ENCODE measurements at regions not wholly inside any gene's neighbourhood (a gene's known extent, or its start where the extent isn't known, plus 50 kb on each side); places are given as distances from the start of the nearest gene placed in this dataset.

DNA sequence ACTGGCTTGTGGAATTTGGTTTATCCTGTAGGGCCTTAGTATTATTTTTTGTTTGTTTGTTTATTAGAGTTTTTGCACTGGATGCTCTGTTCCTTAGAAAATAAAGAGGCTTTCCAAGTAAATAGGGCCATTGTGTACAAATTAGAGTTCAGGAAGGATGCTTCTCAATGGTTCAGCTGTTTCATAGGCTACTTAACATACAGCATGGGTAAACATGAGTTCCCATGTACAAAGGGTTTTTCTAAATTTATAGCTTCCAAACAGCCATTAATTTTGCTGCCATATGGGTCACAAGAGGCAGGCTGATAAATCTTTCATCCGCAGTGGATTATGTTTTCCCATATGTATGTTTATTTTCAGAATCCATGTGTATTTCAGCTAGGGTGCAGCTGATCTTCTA lies 121.6 kb upstream of the WDR11 start (continued):
- no peak for TF ChIP-seq HSF4 (CRISPR knock-in tag; IDR thresholded peaks at IDR 0.05; ENCODE audit: borderline replicate concordance)
- no peak for TF ChIP-seq SAP30 (IDR thresholded peaks at IDR 0.05; ENCODE audit: borderline replicate concordance, insufficient read depth, low read depth, low read length, poor library complexity, severe bottlenecking)
- no peak for TF ChIP-seq RFX7 (CRISPR knock-in tag; IDR thresholded peaks at IDR 0.05)

DNA sequence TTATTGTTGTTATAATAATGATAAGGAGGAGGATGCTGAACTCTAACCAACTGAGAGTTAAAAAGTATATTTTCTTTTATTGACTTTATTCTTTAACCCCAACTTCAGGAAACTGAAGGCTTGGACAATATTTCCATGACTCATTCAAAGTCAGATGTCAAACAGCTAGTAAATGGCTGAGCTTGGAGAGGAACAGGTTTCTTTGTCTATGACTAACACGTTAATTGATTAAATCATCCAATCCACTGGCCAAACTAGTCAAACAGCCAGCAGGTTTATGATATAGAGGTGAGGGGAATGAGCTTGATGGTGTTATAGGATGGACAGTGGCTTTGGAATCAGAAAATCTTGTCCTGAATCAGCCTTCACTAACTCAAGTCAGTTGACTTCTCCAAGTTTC lies 119.1 kb upstream of the WDR11 start:
- TF ChIP-seq THRAP3 (IDR thresholded peaks at IDR 0.05; ENCODE audit: borderline replicate concordance) (no peak), ZBTB17 (CRISPR knock-in tag; IDR thresholded peaks at IDR 0.05) (no peak), SMARCA4 (IDR thresholded peaks at IDR 0.05) (no peak), ZBED1 (IDR thresholded peaks at IDR 0.05) (no peak)
- TF ChIP-seq, protein P1, sequence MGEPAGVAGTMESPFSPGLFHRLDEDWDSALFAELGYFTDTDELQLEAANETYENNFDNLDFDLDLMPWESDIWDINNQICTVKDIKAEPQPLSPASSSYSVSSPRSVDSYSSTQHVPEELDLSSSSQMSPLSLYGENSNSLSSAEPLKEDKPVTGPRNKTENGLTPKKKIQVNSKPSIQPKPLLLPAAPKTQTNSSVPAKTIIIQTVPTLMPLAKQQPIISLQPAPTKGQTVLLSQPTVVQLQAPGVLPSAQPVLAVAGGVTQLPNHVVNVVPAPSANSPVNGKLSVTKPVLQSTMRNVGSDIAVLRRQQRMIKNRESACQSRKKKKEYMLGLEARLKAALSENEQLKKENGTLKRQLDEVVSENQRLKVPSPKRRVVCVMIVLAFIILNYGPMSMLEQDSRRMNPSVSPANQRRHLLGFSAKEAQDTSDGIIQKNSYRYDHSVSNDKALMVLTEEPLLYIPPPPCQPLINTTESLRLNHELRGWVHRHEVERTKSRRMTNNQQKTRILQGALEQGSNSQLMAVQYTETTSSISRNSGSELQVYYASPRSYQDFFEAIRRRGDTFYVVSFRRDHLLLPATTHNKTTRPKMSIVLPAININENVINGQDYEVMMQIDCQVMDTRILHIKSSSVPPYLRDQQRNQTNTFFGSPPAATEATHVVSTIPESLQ (CRISPR knock-in tag; IDR thresholded peaks at IDR 0.05) = no peak
- TF ChIP-seq, protein P2, sequence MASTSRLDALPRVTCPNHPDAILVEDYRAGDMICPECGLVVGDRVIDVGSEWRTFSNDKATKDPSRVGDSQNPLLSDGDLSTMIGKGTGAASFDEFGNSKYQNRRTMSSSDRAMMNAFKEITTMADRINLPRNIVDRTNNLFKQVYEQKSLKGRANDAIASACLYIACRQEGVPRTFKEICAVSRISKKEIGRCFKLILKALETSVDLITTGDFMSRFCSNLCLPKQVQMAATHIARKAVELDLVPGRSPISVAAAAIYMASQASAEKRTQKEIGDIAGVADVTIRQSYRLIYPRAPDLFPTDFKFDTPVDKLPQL (IDR thresholded peaks at IDR 0.05; ENCODE audit: extremely low read depth, insufficient read length) = no peak
- H3K9me1 ChIP-seq (ENCODE audit: control insufficient read depth, insufficient read depth, low read length) = no peaks in the 10 kb centered on the region
- H3K4me3 ChIP-seq = no peak overlapping the region
- H3K79me2 ChIP-seq (ENCODE audit: control insufficient read depth, insufficient read depth, low read length) = no peaks in the 10 kb centered on the region
- FAIRE-seq (no peak), ATAC-seq (no peak), DNase-seq (ENCODE audit: extremely low read depth in 1 of 4, low spot score in 3 of 4) (no peak)
- H3K27ac ChIP-seq (ENCODE audit: extremely low read depth, low read depth, low read length) = no peak overlapping the region
- CTCF ChIA-PET (ENCODE audit: low intra/inter-chr PET ratio) = no interaction called here
- no peaks in the 10 kb centered on the region for H3K27me3 ChIP-seq (ENCODE audit: control insufficient read depth in 2 of 2, insufficient read depth in 2 of 2, low read length in 2 of 2)
- WGBS (ENCODE audit: insufficient coverage, low coverage, missing lambda C conversion rate) = 0% methylated on average over 1 of the region's 1 CpG
- H3K9ac ChIP-seq (ENCODE audit: insufficient read depth in 1 of 2, low read depth in 2 of 2, low read length in 2 of 2) = no peak overlapping the region
- intact Hi-C loops (cut with micrococcal nuclease) (no loop called here), in situ Hi-C loops (cut with MboI) (no loop called here)
- H3K36me3 ChIP-seq (ENCODE audit: control insufficient read depth, insufficient read depth, low read length) = no peaks in the 10 kb centered on the region
- H4K20me1 ChIP-seq (replicated peaks; ENCODE audit: control insufficient read depth, insufficient read depth, low read length) = no peaks in the 10 kb centered on the region
- POLR2A ChIA-PET = no interaction called here
- no peak overlapping the region for H3K4me2 ChIP-seq (ENCODE audit: insufficient read depth, low read length)
- H3K9me3 ChIP-seq (replicated peaks; ENCODE audit: control insufficient read depth, insufficient read depth, low read depth, low read length) = no peaks in the 10 kb centered on the region
- no peaks in the 10 kb centered on the region for H3K4me1 ChIP-seq (replicated peaks in 1 of 2; ENCODE audit: control insufficient read depth in 2 of 2, insufficient read depth in 2 of 2, low read length in 2 of 2)
- no TSS peak for BruUV-seq (replicated peaks)
- no peak overlapping the region for H2AFZ ChIP-seq (ENCODE audit: low read depth, low read length)
